HG02885 (cell line): ENCODE measurements at regions not wholly inside any gene's neighbourhood (a gene's known extent, or its start where the extent isn't known, plus 50 kb on each side); places are given as distances from the start of the nearest gene placed in this dataset.

ENCODE experiments used
- ATAC-seq: cut with Tn5 transposase; IDR thresholded peaks from one replicate; pipeline ENCODE4 v1.9.1; 2021; ENCODE audit warnings: mild to moderate bottlenecking; ENCODE audit not compliant: unreplicated experiment, poor library complexity

GRCh38 chr1:36613721-36614120 is 131.0 kb upstream of the CSF3R start:
- no peak for ATAC-seq

DNA sequence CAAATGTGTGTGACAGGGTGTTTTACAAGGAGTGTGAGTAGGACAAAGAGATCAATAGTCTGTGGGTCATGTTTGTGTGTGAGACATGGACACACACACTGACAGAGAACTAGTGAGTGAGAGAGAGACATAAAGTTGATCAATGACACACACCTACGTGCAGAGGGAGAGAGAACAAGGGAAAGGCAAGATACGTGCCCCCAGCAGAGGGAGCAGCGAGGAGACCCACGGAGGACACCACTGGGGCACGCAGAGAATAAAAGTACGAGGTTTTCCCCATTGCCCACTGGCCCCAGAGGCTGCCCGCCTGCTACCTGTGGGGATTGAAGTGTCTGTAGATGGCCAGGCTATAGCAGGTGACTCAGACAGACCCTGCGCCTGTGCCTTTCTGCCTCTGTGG is 130.2 kb upstream of the CSF3R start:
- no peak for ATAC-seq

- no peak for ATAC-seq
Observed at GRCh38 chr1:36612121-36612520, 129.4 kb upstream of the CSF3R start.

DNA sequence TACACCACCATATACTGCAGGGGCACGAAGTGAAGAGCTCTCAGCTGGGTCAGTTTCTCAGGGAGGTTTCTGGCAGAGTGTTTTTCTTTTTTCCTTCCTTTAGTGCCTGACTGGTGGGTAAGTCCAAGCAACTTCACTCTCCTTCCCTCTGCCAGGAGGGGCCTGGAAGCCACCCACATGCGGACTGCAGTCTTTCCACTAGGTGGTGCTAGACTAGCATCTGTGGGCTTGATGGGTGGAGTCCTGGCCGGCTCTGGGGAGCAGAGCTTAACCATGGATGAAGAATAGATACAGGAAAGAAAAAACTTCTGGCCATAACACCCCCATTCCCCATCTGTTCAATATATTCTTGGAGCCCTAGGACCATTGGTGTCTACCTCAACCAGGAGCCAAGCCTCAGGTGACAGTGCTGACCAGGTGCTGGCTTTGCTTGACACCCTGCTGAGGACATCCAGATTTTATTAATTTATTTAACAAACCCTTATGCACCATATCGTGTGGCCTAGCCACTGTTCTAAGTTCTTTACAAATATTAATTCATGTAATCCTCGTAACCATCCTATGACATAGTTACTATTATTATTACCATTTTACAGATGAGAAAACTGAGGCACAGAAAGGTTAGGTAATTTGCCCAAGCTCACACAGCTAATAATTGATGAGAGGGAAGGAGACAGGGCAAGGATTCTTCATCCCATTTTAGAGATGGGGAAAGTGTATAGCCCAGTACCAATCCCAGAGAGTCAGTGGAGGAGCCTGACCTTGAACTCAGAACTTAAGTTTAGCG is 126.7 kb upstream of the CSF3R start:
- no peak for ATAC-seq

DNA sequence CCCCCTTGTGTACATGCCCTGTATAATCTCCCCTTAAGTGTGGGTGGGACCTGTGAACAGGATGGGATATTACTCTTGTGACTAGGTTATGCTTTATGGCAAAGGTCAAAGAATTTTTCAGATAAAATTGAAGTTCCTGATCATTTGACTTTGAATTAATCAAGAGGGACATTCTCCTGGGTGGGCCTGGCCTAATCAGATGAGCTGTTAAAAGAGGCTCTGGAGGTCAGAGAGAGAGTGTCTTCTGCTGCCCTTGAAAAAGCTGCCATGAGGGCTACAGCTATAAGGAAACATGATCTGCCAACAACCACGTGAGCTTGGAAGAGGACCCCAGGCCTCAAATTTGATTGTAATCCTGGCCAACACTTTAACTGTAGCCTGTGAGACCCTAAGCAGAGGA is 125.6 kb upstream of the CSF3R start:
- no peak for ATAC-seq

DNA sequence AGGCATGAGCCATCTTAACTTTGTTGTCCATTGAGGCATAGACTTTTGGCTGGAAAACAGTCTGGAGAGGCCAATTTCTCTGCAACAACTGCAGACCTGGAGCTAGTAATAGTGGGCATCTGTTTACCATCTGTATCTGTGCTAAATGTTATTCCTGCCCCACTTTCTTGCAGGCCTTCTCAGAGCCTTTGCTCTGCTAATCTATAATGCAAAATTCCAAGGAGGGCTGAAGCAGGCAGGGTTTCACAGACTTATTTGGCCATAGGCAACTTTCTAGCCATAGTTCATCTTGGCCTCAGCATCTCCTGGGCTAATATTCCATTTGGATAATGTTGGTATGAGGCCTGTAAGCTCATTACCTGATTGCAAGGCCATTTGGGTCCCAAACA is 124.5 kb upstream of the CSF3R start:
- no peak for ATAC-seq

DNA sequence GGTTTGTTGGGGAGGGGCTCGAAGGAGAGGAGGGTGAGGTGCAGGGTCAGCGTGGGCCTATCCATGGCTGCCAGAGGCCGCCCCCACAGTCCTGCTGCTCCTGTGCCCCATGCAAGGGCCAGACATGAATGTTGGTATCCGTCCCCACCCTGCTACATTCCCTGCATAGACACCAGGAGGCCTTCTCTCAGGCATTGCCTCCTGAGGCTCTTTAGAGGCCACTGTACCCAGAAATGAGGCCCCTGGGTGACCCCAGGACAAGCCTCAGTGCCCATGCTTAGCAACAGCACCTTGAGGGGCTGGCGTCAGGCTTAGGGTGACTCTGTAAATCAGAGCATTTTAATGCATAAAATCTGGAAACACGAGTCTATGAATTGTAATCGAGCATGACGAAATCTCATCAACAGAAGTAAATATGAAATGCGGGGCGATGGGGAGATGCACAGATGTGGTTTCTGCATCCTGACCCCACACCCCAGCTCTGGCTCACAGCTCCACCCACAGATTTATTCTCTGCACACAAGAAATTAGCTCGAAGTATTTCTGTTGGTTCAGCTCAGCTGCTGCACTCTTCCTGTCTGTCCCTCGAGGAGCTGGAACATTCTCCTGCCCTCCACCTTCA is 124.0 kb upstream of the CSF3R start:
- ATAC-seq = no peak

DNA sequence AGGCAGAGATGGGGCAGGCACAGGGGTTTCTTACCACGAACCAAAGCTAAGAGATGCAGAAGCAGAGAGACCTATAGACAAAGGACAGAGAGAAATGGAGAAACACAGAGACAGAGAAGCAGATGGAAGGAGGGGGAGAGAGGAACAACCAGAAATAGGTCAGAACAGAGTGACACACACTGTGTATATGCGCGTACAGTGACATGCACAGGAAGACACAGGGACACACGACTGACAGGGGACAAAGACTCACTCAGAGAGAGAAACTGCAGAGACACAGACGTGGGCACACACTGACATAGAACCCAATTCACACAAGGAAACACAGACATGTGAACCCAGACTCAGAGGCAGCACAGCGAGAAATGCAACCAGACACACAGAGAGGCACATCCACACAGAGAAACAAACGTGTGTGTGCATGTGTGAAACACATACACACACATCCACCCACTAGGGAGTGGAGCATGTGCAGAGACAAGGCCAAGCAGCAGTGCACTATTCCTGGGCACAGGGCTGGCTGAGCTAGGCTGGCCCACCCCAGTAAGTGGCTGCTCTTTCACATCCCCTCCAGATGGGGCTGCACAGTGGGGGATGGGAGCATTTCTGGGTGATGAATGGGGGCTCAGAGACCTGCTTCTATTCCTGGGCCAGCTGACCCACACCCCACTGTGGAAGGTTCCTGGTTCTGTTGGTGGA is 123.4 kb upstream of the CSF3R start:
- ATAC-seq = no peak

GRCh38 chr1:36603461-36603860 is 120.7 kb upstream of the CSF3R start:
- ATAC-seq = no peak

DNA sequence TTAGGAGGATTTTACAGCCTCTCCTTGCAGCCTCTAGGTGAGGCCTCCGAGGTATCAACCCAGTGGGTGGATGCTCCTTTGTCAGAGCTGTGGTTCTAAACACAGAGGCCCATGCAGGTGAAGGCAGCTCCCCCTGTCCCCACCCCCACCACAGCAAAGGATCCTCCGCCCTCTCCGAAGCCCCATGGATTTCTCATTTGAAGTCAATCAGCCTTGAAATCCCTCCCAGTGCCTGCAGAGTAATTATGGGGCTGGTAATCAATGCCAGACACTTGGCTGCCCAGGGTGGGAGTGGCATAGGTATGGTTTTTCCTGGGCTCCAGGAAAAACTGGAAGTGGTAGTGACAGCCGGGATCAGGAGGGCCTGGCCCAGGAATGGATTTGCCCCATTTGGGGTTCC is 119.5 kb upstream of the CSF3R start:
- ATAC-seq = no peak

GRCh38 chr1:36599828-36600227 is 117.1 kb upstream of the CSF3R start:
- ATAC-seq = no peak

DNA sequence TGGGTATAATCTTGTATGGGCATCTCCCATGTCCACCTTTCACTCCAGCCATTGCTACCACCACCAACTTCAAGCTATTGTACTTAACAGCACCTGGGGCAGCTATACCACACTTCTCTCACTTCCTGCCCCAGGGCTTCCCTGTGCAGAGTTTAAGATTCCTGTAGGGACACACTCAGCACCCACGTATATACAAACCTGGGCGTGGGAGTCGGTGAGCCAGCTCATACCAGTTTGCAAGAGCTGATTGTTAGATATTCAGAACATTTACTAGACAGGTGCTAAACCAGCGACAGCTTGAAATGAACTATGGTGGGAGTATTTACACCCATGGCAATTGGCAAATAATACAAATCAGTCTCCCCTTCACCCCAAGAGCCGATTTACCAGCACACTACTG is 114.8 kb upstream of the CSF3R start:
- ATAC-seq = no peak

DNA sequence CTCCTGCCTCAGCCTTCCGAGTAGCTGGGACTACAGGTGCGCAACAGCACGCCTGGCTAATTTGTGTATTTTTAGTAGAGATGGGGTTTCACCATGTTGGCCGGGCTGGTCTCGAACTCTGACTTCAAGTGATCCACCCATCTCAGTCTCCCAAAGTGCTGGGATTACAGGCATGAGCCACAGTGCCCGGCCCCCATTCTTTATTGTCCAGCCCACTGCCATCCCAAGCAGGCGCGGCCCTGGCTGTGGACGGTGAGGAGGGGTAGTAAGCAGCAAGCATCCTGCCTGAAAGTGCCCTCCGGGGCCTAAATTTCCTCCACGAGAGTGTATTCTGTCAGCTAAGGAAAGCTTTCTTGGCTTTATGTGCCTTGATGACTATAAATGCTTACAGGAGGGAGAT is 113.2 kb upstream of the CSF3R start:
- no peak for ATAC-seq

DNA sequence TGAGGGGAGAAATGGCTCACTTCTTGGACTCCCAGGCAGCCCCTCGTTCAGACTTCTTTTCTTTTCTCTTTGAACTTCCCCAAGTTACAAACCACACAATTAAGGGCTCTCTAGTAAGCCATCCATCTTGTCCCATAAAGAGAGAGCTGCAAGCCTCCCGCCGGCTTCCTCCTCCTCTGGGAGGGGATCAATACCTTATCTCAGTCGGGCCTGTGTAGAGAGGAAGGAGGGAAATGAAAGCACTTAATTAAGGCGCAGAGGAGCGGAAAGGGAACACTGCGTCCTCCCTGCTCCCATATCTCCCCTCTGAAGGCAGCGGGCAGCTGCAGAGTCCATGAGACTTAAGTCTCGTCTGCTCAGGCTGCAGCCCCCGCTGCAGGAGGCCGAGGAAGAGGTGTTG is 112.6 kb upstream of the CSF3R start:
- ATAC-seq = no peak

GRCh38 chr1:36594023-36594422 is 111.3 kb upstream of the CSF3R start:
- no peak for ATAC-seq

DNA sequence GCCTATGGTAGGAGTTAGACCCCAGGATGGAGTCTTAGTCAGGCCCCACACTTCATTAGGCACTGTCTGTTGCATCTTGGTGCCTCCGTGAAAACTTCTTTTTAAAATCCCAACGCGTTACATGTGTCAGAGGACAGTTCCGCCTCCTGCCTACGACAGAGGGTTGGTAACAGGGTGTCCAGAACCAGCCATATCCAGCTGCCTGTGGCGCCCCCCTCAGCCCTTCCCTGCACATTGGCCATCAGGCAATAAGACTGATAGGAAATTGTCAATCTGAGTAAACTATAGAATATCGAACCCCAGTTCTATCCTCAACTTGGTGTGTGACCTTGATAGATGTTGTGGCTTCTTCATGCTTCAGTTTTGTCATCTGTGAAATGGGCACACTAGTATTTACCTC is 108.6 kb upstream of the CSF3R start:
- no peak for ATAC-seq

GRCh38 chr1:36590771-36591170 is 108.1 kb upstream of the CSF3R start:
- ATAC-seq = no peak

- no peak for ATAC-seq
Observed at GRCh38 chr1:36590264-36590663, 107.6 kb upstream of the CSF3R start.

DNA sequence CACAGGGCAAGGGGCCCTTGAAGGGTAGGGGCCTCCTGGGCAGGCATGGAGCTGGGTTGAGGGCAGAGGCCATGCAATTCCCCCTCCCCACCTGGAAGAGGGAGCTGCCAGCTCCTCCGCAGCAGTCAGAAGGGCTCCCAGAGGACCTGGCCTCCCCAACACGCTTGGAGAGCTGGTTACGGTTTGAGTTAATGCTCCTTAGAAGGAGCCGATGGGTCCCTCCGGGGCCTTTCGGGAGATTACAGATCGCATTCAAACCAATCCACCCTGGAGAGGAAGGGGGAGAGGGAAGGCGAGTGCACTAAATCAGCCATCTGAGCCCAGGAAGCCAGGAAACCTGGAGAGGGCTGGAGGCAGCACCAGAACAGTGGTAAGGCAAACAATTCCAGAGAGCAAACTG is 106.3 kb upstream of the CSF3R start:
- no peak for ATAC-seq

DNA sequence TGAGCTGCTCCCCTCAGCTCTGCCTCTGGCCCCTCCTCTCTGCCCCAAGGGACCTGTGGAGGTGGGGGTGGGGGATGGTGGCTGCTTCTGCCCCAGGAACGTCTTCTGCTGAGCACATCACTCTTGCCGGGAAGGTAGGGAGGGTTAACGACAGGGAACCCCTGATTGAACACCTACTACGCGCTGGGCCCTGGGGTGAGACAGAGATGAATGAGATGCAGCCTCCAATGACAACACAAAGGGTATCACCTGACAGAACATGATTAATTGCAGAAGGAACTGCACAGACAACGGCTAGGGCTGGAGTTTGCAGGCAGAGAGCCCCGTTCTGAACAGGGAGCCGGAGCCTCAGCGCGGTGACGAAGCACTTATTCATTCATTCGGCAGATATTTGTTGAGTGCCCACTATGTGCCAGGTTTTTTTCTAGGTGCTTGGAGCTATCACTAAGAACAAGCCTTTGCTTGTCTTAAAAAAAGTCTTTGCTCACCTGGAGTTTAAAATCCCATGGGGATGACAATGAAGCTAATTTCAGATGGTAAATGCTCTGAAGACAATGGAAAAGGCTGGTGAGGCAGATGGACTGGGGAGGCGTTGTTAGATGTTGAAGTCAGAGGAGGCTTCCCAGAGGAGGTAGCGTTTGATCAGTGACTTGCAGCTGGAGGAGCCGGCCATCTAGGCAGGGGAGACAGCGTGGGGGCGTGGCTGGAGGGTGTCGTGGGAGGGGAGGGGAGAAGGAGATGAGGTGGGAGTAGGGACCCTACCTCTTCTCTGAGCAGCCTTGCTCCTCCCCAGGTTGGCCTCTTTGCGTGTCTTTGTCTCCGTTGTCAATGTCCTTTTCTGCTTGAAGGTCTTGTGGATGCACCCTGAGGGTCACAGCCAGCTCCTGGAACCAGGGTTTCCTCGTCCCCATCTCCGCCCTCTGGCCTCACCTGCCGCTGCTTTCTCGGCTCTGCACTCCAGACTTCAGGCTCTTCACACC is 103.1 kb upstream of the CSF3R start:
- ATAC-seq = no peak
